IPS DF 6.9 (cell line): ENCODE measurements at regions not wholly inside any gene's neighbourhood (a gene's known extent, or its start where the extent isn't known, plus 50 kb on each side); places are given as distances from the start of the nearest gene placed in this dataset.

Experiments used
- DNase-seq: peaks from one replicate; pipeline ENCODE4 v3.0.0-alpha.2; 2013; ENCODE audit warnings: low read depth, low spot score
- H3K27ac ChIP-seq: one replicate; pipeline ENCODE4 v1.5.1; 2013; ENCODE audit warnings: low read length, control low read depth
- H3K27me3 ChIP-seq: 2 replicates; pipeline ENCODE4 v1.6.1; 2013; ENCODE audit warnings: mild to moderate bottlenecking, low read length; ENCODE audit not compliant: control insufficient read depth, insufficient read depth
- H3K36me3 ChIP-seq: 2 replicates; pipeline ENCODE4 v1.6.1; 2013; ENCODE audit warnings: low read length; ENCODE audit not compliant: control insufficient read depth, insufficient read depth
- H3K4me1 ChIP-seq: 2 replicates; pipeline ENCODE4 v1.6.1; 2013; ENCODE audit warnings: low read length; ENCODE audit not compliant: control insufficient read depth, insufficient read depth
- H3K4me3 ChIP-seq: 2 replicates; pipeline ENCODE4 v1.5.1; 2013; ENCODE audit warnings: mild to moderate bottlenecking, low read length
- H3K9me3 ChIP-seq: 2 replicates; pipeline ENCODE4 v1.6.1; 2013; ENCODE audit warnings: low read length, inconsistent platforms; ENCODE audit not compliant: control insufficient read depth, insufficient read depth
- WGBS: extraction: QIAGEN DNeasy Blood & Tissue Kit; methylation state at CpG from one replicate; pipeline ENCODE4 v1.1.7; 2013; ENCODE audit warnings: mixed read lengths, missing lambda C conversion rate; ENCODE audit not compliant: insufficient read length, insufficient coverage; 5-methylcytosine and 5-hydroxymethylcytosine counted together

DNA sequence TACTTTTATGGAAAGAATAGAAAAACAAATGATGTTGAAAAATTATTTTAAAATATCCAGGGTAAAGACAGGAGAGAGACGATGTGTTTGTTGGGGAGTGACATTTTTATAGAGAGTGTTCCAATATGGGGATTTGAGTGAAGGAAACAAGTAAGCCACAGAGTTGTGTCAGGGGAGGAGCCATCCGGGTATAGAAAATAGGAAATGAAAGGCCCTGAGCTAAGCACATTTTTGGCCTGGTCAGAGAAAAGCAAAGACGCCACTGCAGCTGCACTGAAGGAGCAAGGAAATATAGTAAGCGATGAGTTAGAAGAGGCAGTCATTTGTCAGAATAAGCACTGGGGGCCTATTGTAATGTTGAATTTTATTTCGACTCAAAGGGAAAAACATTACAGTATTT lies 107.3 kb upstream of the ADGRL4 start:
- Histone ChIP-seq H3K4me1 (no peaks in the 10 kb centered on the region), H3K4me3 (no peak overlapping the region), H3K27ac (no peak overlapping the region), H3K9me3 (no peaks in the 10 kb centered on the region), H3K27me3 (no peaks in the 10 kb centered on the region), H3K36me3 (no peaks in the 10 kb centered on the region)
- DNase-seq, result no peak
- no CpG with 5 or more reads among the region's 5 CpGs for WGBS

- no peaks in the 10 kb centered on the region for H3K36me3 ChIP-seq
- H3K4me3 ChIP-seq, result no peak overlapping the region
- H3K9me3 ChIP-seq, result no peaks in the 10 kb centered on the region
- H3K4me1 ChIP-seq, result no peaks in the 10 kb centered on the region
- H3K27me3 ChIP-seq, result no peaks in the 10 kb centered on the region
- DNase-seq, result no peak
- no peak overlapping the region for H3K27ac ChIP-seq
Observed at GRCh38 chr1:79110749-79111148, 104.2 kb upstream of the ADGRL4 start.

DNA sequence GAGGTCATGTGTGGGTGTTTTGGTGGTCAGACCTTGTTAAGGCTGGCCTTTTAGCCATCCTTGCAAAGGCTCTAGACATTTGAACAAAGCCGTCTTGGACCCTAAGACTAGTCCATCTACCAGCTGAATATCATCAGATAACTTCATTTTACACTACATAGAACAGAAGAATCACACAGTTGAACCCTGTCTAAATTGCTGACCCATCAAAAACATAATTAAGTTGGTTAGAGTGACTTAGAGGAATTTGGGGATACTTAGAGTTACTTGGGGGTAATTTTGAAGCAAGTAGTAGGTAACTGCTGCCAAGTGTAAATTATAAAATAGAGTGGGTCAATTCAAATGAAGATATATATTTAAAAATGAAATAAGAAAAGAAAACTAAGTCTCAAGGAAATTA lies 102.9 kb upstream of the ADGRL4 start:
- H3K27me3 ChIP-seq, result no peaks in the 10 kb centered on the region
- no peak for DNase-seq
- no peaks in the 10 kb centered on the region for H3K9me3 ChIP-seq
- H3K36me3 ChIP-seq, result no peaks in the 10 kb centered on the region
- no CpG with 5 or more reads among the region's 1 CpG for WGBS
- no peak overlapping the region for H3K4me3 ChIP-seq
- H3K4me1 ChIP-seq, result no peaks in the 10 kb centered on the region
- H3K27ac ChIP-seq, result no peak overlapping the region

DNA sequence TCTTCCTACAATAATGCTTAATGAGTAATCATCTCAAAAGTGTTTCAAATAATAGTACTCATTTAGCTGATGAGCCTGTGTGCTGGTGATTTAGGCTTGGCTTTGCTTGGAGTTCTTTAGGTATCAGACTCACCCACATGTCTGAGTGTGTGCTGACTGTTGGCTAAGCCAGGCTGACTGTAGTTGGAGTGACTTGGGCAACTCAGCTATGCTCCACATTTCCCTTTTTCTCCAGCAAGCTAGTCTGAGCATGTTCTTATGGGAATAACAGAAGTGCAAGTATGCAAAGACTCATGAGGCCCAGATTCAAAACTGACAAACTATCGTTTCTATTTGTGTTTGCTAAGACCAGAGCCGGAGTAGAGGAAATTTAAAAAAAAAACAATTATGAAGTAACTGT lies 99.0 kb upstream of the ADGRL4 start:
- WGBS, result no CpG with 5 or more reads among the region's 2 CpGs
- Histone ChIP-seq H3K4me3 (no peak overlapping the region), H3K9me3 (no peaks in the 10 kb centered on the region), H3K36me3 (no peaks in the 10 kb centered on the region), H3K27me3 (no peaks in the 10 kb centered on the region), H3K4me1 (no peaks in the 10 kb centered on the region), H3K27ac (no peak overlapping the region)
- no peak for DNase-seq

DNA sequence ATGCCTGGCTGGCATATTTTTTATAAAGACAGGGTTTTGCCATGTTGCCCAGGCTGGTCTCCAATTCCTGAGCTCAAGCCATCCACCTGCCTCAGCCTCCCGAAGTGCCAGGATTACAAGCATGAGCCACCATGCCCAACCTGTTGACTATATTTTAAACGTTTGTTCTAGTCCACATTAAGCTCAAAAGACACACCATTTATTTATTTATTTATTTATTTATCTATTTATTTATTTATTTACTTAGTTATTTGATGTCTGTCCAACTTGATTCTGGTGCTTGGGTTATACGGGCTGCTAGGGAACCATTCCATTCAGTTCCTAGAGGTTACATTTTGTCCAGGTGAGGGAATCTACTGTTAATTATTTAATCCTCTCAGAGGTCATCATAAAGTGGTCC lies 98.1 kb upstream of the ADGRL4 start:
- no CpG with 5 or more reads among the region's 3 CpGs for WGBS
- Histone ChIP-seq H3K4me3 (no peak overlapping the region), H3K27me3 (no peaks in the 10 kb centered on the region), H3K36me3 (no peaks in the 10 kb centered on the region), H3K9me3 (no peaks in the 10 kb centered on the region), H3K27ac (no peak overlapping the region), H3K4me1 (no peaks in the 10 kb centered on the region)
- no peak for DNase-seq

DNA sequence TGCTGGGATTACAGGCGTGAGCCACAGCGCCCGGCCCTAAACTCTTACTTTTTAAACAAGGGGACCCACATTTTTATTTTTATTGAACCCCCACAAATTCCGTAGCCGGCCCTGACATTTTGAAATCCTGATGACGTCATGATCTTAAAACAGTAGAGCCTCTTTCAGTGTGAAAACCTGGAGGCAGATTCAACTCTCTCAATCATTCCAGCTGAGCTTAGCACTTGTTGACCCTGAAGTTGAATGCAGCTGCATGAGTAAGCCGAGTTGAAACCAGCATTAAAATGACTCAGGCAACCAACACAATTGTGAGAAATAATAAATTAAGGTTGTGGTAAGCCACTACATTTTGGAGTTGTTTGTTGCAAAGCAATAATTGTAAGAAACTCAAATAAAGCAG lies 93.9 kb upstream of the ADGRL4 start:
- WGBS, result no CpG with 5 or more reads among the region's 7 CpGs
- no peaks in the 10 kb centered on the region for H3K27me3 ChIP-seq
- no peak overlapping the region for H3K27ac ChIP-seq
- no peaks in the 10 kb centered on the region for H3K36me3 ChIP-seq
- H3K4me3 ChIP-seq, result no peak overlapping the region
- no peak for DNase-seq
- no peaks in the 10 kb centered on the region for H3K9me3 ChIP-seq
- H3K4me1 ChIP-seq, result no peaks in the 10 kb centered on the region

- H3K4me3 ChIP-seq, result no peak overlapping the region
- no peaks in the 10 kb centered on the region for H3K27me3 ChIP-seq
- H3K27ac ChIP-seq, result no peak overlapping the region
- no peaks in the 10 kb centered on the region for H3K4me1 ChIP-seq
- H3K36me3 ChIP-seq, result no peaks in the 10 kb centered on the region
- H3K9me3 ChIP-seq, result no peaks in the 10 kb centered on the region
- DNase-seq, result no peak
Observed at GRCh38 chr1:79090985-79091384, 84.5 kb upstream of the ADGRL4 start.

DNA sequence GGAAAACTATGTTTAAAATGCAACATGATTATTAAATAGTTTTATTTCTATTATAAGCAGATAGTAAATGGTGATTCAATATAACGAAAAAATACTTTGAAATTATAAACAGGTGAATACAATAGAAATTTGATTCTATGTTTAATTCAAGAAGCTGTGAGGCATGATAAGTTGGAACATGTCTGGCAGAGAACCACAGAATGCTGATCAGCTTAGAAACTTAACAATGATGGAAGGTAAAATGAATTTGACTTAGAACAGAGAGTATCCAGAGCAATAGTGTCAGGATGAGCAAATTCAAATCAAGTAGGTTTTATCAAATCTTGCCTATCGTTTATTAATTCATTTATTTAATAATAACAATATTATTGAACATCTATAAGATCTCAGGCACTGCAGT lies 83.4 kb upstream of the ADGRL4 start:
- DNase-seq, result no peak
- no CpG with 5 or more reads among the region's 2 CpGs for WGBS
- Histone ChIP-seq H3K4me1 (no peaks in the 10 kb centered on the region), H3K9me3 (no peaks in the 10 kb centered on the region), H3K27me3 (no peaks in the 10 kb centered on the region), H3K36me3 (no peaks in the 10 kb centered on the region), H3K4me3 (no peak overlapping the region), H3K27ac (no peak overlapping the region)

DNA sequence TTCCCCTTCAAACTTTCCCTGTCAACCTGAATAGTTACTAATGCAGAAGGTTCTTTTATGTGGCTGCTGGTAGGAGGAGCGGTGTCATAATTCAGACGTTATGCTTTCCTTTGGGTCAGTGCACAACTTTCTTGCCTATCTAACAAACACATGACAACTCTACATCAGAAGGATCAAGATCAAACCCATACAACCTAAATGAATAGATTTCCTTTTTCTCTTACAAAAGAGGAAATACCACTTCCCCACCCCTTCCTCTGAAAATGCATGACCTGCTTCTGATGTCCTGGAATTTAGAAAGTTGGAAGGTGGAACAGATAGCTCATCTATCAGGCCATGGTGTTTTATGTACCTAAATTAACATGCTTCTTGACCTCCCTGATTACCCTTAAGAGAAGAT lies 75.7 kb upstream of the ADGRL4 start:
- Histone ChIP-seq H3K4me1 (no peaks in the 10 kb centered on the region), H3K9me3 (no peaks in the 10 kb centered on the region), H3K27me3 (no peaks in the 10 kb centered on the region), H3K27ac (no peak overlapping the region), H3K36me3 (no peaks in the 10 kb centered on the region), H3K4me3 (no peak overlapping the region)
- no peak for DNase-seq
- WGBS, result no CpG with 5 or more reads among the region's 2 CpGs

DNA sequence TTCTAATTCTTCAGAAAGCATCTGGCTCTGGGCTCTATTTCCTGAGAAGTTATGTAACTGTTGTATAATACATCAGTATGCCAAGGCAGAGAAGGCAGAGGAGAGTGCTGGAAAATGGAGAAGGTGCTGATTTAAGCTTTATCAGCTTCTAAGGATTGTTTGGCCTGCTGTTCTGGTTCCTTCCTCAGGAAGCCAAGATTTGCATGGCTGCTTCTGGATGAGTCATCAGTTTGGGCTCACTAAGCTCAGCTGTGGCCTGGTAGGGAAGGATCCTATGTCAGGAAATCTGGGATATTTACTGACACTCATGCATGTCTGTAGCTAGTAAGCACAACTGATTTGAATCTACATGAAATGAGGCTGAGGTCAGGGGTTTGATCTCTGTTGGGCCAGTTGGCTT lies 73.2 kb upstream of the ADGRL4 start:
- DNase-seq, result peak; percentile 16

DNA sequence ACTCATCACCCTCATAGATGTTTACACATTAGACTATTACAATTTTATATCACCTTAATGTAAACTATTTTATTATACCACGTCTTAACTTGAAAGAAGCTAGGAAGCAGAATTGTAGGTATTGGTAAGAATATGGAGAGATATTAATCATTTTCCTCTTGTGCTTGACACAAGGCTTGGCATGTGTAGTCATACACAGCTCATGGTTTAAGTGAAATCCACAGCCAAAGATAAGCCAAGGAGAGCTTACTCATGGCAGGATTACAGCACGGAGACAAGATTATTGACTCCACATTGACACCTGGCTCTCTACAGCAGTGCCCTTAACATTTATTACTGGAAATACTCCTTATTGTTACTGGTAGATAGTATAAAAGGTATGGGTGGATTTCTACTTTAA lies 68.4 kb upstream of the ADGRL4 start:
- no peaks in the 10 kb centered on the region for H3K4me1 ChIP-seq
- no peak for DNase-seq
- no peaks in the 10 kb centered on the region for H3K27me3 ChIP-seq
- H3K27ac ChIP-seq, result no peak overlapping the region
- no peaks in the 10 kb centered on the region for H3K36me3 ChIP-seq
- H3K9me3 ChIP-seq, result no peaks in the 10 kb centered on the region
- no peak overlapping the region for H3K4me3 ChIP-seq
- no CpG with 5 or more reads among the region's 2 CpGs for WGBS

More for the DNA sequence above, 73.2 kb upstream of the ADGRL4 start:
- no peaks in the 10 kb centered on the region for H3K9me3 ChIP-seq
- no peak overlapping the region for H3K4me3 ChIP-seq
- no peaks in the 10 kb centered on the region for H3K36me3 ChIP-seq
- H3K4me1 ChIP-seq, result no peaks in the 10 kb centered on the region
- H3K27ac ChIP-seq, result no peak overlapping the region
- no peaks in the 10 kb centered on the region for H3K27me3 ChIP-seq
